Esophagus muscularis mucosa (tissue), 4 donors: ENCODE measurements at regions not wholly inside any gene's neighbourhood (a gene's known extent, or its start where the extent isn't known, plus 50 kb on each side); places are given as distances from the start of the nearest gene placed in this dataset.

Experiments
- DNase-seq: peaks from one replicate; pipeline ENCODE4 v3.0.0-alpha.2; 2017; ENCODE audit errors: extremely low spot score
- H3K27ac ChIP-seq, 4 donors: fragments of 200-600 bp; sonication (generic); replicated peaks in 1 of 4; 1 replicate in 3 of 4; 2 replicates in 1 of 4; pipeline ENCODE4 v1.5.1; 2016 to 2019; ENCODE audit warnings: mild to moderate bottlenecking in 1 of 4
- H3K27me3 ChIP-seq, 4 donors: fragments of 200-600 bp; sonication (generic); one replicate each; pipeline versions ENCODE4 v1.5.1 to v1.6.0; 2016 to 2019
- H3K36me3 ChIP-seq, 4 donors: fragments of 200-600 bp; sonication (generic); one replicate each; pipeline ENCODE4 v1.5.1; 2016 to 2019
- H3K4me1 ChIP-seq, 4 donors: fragments of 200-600 bp; sonication (generic); one replicate each; pipeline ENCODE4 v1.5.1; 2016 to 2019
- H3K4me3 ChIP-seq, 4 donors: fragments of 200-600 bp; sonication (generic); 1 replicate in 2 of 4; 2 replicates in 2 of 4; pipeline ENCODE4 v1.5.1; 2016 to 2019; ENCODE audit warnings: mild to moderate bottlenecking in 4 of 4, moderate library complexity in 1 of 4
- H3K9me3 ChIP-seq, 4 donors: fragments of 200-600 bp; sonication (generic); 1 replicate in 3 of 4; 2 replicates in 1 of 4; pipeline ENCODE4 v1.5.1; 2016 to 2019
- EP300 ChIP-seq: sonication (generic); formaldehyde crosslinking; IDR thresholded peaks from one replicate; pipeline ENCODE4 v1.6.1; 2017; ENCODE audit warnings: antibody characterized with exemption
- POLR2A ChIP-seq: fragments of 450-650 bp; IDR thresholded peaks from one replicate; pipeline ENCODE4 v1.6.1; 2017; ENCODE audit warnings: antibody characterized with exemption, moderate library complexity, mild to moderate bottlenecking, low read depth
- POLR2AphosphoS5 ChIP-seq, 2 donors: sonication (generic); formaldehyde crosslinking; IDR thresholded peaks; one replicate each; pipeline ENCODE4 v1.6.1; 2017; ENCODE audit warnings: antibody characterized with exemption in 2 of 2
- WGBS: methylation state at CpG from one replicate; pipeline ENCODE4 v1.1.5; 2018; 5-methylcytosine and 5-hydroxymethylcytosine counted together
- intact Hi-C: fragments of 100-400 bp; cut with DNase I; formaldehyde crosslinking; loops from one replicate; pipeline ENCODE4 v1.15.1; 2023
- TF ChIP-seq, protein P1 (sequence below), 3 experiments: fragments of 200-600 bp in 2 of 3; fragments of 450-650 bp in 1 of 3; sonication (generic) in 2 of 3; IDR thresholded peaks; one replicate each; pipeline ENCODE4 v1.5.1; 2017 to 2019; ENCODE audit warnings: antibody characterized with exemption in 3 of 3, mild to moderate bottlenecking in 2 of 3, moderate library complexity in 1 of 3

DNA sequence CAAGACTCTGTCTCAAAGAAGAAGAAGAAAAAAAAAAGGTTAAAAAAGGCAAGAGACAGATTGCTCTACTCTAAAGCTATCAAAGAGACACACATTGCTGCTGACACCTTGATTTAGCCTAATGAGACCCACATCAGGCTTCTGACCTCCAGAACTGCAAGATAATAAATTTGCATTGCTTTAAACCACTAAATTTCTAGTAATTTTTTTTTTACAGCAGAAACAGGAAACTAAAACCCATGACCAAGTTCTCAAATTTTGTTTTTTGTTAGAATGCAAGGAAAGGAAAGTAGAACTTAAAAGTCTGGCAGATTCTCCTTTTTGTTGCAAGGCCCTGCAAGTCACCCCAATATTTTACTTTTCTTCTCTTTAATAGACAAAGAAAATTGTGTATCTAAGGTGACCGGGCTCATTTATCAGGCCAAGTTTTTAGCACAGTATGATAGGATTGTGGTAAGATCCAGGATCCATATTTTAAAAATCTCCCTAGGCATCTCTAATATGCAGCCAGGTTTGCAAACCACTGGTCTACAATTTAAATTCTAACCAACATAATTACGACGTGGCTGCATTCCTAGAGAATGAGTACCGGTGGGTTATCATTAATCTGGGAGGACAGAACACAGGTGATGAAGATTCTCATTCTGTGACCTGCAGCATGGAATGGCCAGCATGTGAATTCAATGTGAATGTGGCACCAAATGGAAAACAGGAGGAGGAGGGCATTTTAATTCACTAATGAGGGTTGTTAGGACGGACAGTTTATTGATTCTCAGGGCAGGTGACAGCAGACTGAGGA is 56.7 kb upstream of the MED4 start:
- no peaks in the 10 kb centered on the region for H3K36me3 ChIP-seq
- no peaks in the 10 kb centered on the region for H3K27me3 ChIP-seq
- 54% methylated on average over 5 of the region's 5 CpGs for WGBS
- peaks cover 0 to 5% (median 2%) of the 10 kb centered on the region in 4 donors for H3K4me1 ChIP-seq
- DNase-seq = no peak
- H3K27ac ChIP-seq = peak overlapping the region in 1 of 4 donors; percentile 6
- intact Hi-C loops = no loop called here
- no peak overlapping the region for H3K4me3 ChIP-seq
- TF ChIP-seq POLR2A = no peak
- no peak for TF ChIP-seq EP300
- H3K9me3 ChIP-seq = no peaks in the 10 kb centered on the region

DNA sequence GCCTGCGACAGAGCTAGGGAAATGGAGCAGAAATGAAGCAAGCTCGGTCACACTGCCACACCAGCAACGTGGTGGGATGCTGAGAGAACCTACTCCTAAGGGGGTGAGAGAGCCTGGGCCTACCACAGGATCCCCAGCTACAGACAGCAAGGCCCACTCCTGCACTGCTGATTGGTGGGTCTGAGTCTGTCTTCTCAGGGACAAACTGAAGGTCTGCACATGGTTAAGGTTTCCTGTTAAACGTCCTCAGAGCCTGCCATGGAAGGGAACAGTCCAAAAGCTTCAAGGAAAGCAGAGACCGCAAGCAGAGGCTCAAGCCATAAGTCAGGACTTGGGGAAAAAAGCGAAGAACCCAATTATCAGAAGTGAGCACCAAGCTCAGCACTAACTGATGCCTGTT is 53.5 kb upstream of the MED4 start:
- H3K9me3 ChIP-seq = no peaks in the 10 kb centered on the region
- WGBS = 70% methylated on average over 6 of the region's 6 CpGs
- no peaks in the 10 kb centered on the region for H3K36me3 ChIP-seq
- H3K27ac ChIP-seq = no peak overlapping the region
- peaks cover 0 to 12% (median 8%) of the 10 kb centered on the region in 4 donors for H3K4me1 ChIP-seq
- H3K4me3 ChIP-seq = no peak overlapping the region
- intact Hi-C loops = no loop called here
- no peaks in the 10 kb centered on the region for H3K27me3 ChIP-seq
- no peak for TF ChIP-seq EP300
- no peak for TF ChIP-seq POLR2A
- TF ChIP-seq, protein P1, sequence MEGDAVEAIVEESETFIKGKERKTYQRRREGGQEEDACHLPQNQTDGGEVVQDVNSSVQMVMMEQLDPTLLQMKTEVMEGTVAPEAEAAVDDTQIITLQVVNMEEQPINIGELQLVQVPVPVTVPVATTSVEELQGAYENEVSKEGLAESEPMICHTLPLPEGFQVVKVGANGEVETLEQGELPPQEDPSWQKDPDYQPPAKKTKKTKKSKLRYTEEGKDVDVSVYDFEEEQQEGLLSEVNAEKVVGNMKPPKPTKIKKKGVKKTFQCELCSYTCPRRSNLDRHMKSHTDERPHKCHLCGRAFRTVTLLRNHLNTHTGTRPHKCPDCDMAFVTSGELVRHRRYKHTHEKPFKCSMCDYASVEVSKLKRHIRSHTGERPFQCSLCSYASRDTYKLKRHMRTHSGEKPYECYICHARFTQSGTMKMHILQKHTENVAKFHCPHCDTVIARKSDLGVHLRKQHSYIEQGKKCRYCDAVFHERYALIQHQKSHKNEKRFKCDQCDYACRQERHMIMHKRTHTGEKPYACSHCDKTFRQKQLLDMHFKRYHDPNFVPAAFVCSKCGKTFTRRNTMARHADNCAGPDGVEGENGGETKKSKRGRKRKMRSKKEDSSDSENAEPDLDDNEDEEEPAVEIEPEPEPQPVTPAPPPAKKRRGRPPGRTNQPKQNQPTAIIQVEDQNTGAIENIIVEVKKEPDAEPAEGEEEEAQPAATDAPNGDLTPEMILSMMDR (IDR thresholded peaks at IDR 0.05) = no peak
- no peak for TF ChIP-seq POLR2AphosphoS5 (IDR thresholded peaks at IDR 0.05)
- no peak for DNase-seq

DNA sequence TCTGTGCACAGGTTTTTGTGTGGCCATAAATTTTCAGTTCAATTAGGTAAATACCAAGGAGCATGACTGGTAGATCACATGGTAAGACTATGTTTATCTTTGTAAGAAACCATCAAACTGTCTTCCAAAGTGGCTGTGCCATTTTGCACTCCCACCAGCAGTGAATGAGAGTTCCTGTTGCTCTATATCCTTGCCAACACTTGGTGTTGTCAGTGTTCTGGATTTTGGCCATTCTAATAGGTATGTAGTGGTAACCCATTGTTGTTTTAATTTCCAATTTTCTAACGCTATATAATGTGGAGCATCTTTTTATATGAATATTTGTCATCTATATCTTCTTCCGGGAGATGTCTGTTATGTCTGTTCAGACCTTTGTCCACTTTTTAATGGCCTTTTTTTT is 51.7 kb upstream of the MED4 start:
- TF ChIP-seq POLR2AphosphoS5 (IDR thresholded peaks at IDR 0.05) (no peak), POLR2A (no peak), EP300 (no peak)
- TF ChIP-seq, protein P1 (IDR thresholded peaks at IDR 0.05) = no peak
- intact Hi-C loops = no loop called here
- Histone ChIP-seq H3K4me3 (no peak overlapping the region), H3K27me3 (no peaks in the 10 kb centered on the region), H3K4me1 (peaks cover 0 to 12% (median 8%) of the 10 kb centered on the region in 4 donors), H3K9me3 (no peaks in the 10 kb centered on the region), H3K36me3 (no peaks in the 10 kb centered on the region), H3K27ac (no peak overlapping the region)
- DNase-seq = no peak
- WGBS = 85% methylated on average over 2 of the region's 2 CpGs

DNA sequence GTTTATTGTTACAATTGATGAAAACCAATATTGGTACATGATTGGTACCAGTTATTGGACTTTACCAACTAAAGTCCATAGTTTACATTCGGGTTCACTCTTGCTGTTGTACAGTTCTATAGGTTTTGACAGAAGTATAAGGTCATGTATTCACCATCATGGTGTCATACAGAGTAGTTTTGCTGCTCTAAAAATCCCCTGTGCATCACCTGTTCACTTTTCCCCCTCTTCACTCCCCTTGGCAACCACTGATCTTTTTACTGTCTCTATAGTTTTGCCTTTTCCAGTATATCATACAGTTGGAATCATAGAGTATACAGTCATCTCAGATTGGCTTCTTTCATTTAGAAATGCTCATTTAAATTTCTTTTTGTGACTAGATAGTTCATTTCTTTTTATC is 51.2 kb upstream of the MED4 start:
- TF ChIP-seq, protein P1 (IDR thresholded peaks at IDR 0.05) = no peak
- TF ChIP-seq EP300 = no peak
- peaks cover 0 to 12% (median 8%) of the 10 kb centered on the region in 4 donors for H3K4me1 ChIP-seq
- no peak overlapping the region for H3K27ac ChIP-seq
- no peak overlapping the region for H3K4me3 ChIP-seq
- no peaks in the 10 kb centered on the region for H3K9me3 ChIP-seq
- no peaks in the 10 kb centered on the region for H3K27me3 ChIP-seq
- WGBS = 90% methylated on average over 1 of the region's 1 CpG
- H3K36me3 ChIP-seq = no peaks in the 10 kb centered on the region
- intact Hi-C loops = no loop called here
- DNase-seq = no peak
